HepG2 (cell line): ENCODE measurements at regions not wholly inside any gene's neighbourhood (a gene's known extent, or its start where the extent isn't known, plus 50 kb on each side); places are given as distances from the start of the nearest gene placed in this dataset.

Source experiments
- ATAC-seq: fragments of 200-7000 bp; cut with Tn5 transposase; 3 replicates; pipeline ENCODE4 v1.9.1; 2020; ENCODE audit warnings: mild to moderate bottlenecking, moderate library complexity
- BruUV-seq: library from RNA; stranded (reverse); fragments of 400-500 nt; replicated peaks from 2 replicates; lab custom pipeline; 2021; lab: Mats Ljungman, UMichigan
- CTCF ChIA-PET: fragments of 300-600 bp; formaldehyde crosslinking; extraction: SDS; loops from one replicate; lab custom pipeline; 2021; ENCODE audit warnings: low total read pairs, inconsistent platforms, low intra/inter-chr PET ratio; lab: Yijun Ruan, JAX
- POLR2A ChIA-PET: fragments of 350-600 bp; sonication (Branson Sonifier 250); formaldehyde crosslinking; loops from one replicate; lab custom pipeline; 2020; ENCODE audit warnings: antibody characterized with exemption, inconsistent platforms; lab: Yijun Ruan, JAX
- DNase-seq: peaks from one replicate; pipeline ENCODE4 v3.0.0-alpha.2; 2015; ENCODE audit warnings: low spot score
- FAIRE-seq: peaks from 3 replicates; lab custom pipeline; 2011; peaks lifted over from hg19 to GRCh38; lab: Jason Lieb, UNC
- H2AFZ ChIP-seq: one replicate; pipeline ENCODE4 v1.6.1; 2011; ENCODE audit warnings: low read length, inconsistent platforms
- H3K27ac ChIP-seq: fragments of 300-600 bp; 3 replicates; pipeline ENCODE4 v1.8.0; 2011; ENCODE audit warnings: mixed run types, mild to moderate bottlenecking, mixed read lengths, low read length, inconsistent platforms; ENCODE audit not compliant: insufficient read depth; ENCODE audit errors: extremely low read length
- H3K27me3 ChIP-seq, 2 experiments: fragments of 200-600 bp in 1 of 2; 2 replicates in 1 of 2; 3 replicates in 1 of 2; pipeline versions ENCODE4 v1.6.0 to v1.8.0; 2011; ENCODE audit warnings: low read length in 2 of 2, mild to moderate bottlenecking in 2 of 2, moderate library complexity in 2 of 2, inconsistent platforms in 1 of 2; ENCODE audit not compliant: insufficient read depth in 2 of 2, control insufficient read depth in 1 of 2
- H3K36me3 ChIP-seq, 2 experiments: fragments of 200-600 bp in 1 of 2; replicated peaks in 1 of 2; 2 replicates in 1 of 2; 3 replicates in 1 of 2; pipeline versions ENCODE4 v1.5.1 to v1.8.0; 2011; ENCODE audit warnings: low read length in 2 of 2, inconsistent platforms in 1 of 2; ENCODE audit not compliant: insufficient read depth in 2 of 2, control insufficient read depth in 1 of 2
- H3K4me1 ChIP-seq: 2 replicates; pipeline ENCODE4 v1.5.1; 2012; ENCODE audit warnings: low read length, inconsistent platforms; ENCODE audit not compliant: insufficient read depth
- H3K4me2 ChIP-seq: 2 replicates; pipeline ENCODE4 v1.6.0; 2011; ENCODE audit warnings: low read depth, low read length, inconsistent platforms
- H3K4me3 ChIP-seq, 3 experiments: fragments of 200-600 bp in 1 of 3; sonication (generic), shearing (Covaris generic) in 1 of 3; replicated peaks in 1 of 3; 2 replicates each; pipeline ENCODE4 v1.5.1; 2011 to 2016; ENCODE audit warnings: low read length in 3 of 3, inconsistent platforms in 2 of 3, low read depth in 2 of 3, mild to moderate bottlenecking in 2 of 3, control low read depth in 1 of 3, mixed read lengths in 1 of 3; ENCODE audit not compliant: insufficient read depth in 1 of 3
- H3K79me2 ChIP-seq: one replicate; pipeline ENCODE4 v1.6.1; 2011; ENCODE audit warnings: low read length, inconsistent platforms; ENCODE audit not compliant: insufficient read depth
- H3K9ac ChIP-seq: 2 replicates; pipeline ENCODE4 v1.6.0; 2011; ENCODE audit warnings: mild to moderate bottlenecking, low read depth, low read length, inconsistent platforms; ENCODE audit not compliant: insufficient read depth
- H3K9me3 ChIP-seq: 2 replicates; pipeline ENCODE4 v1.5.1; 2012; ENCODE audit warnings: mild to moderate bottlenecking, low read length
- H4K20me1 ChIP-seq: 2 replicates; pipeline ENCODE4 v1.6.0; 2011; ENCODE audit warnings: inconsistent platforms, mild to moderate bottlenecking, low read length, moderate library complexity; ENCODE audit not compliant: insufficient read depth
- GATA4 ChIP-seq: sonication (generic); IDR thresholded peaks from 2 replicates; pipeline ENCODE4 v1.6.1; 2016; ENCODE audit warnings: antibody characterized with exemption, low read depth, borderline replicate concordance
- GRHL1 ChIP-seq: sonication (generic); formaldehyde crosslinking; conservative IDR thresholded peaks from 2 replicates; pipeline ENCODE4 v1.8.0; 2022; ENCODE audit warnings: missing genetic modification reagents
- JUND ChIP-seq: sonication (generic); formaldehyde crosslinking; IDR thresholded peaks from 2 replicates; pipeline ENCODE4 v1.8.0; 2022; ENCODE audit warnings: mild to moderate bottlenecking, missing genetic modification reagents
- MYPOP ChIP-seq: sonication (generic); formaldehyde crosslinking; IDR thresholded peaks from 2 replicates; pipeline ENCODE4 v1.8.1; 2023; ENCODE audit warnings: mild to moderate bottlenecking, moderate library complexity, missing genetic modification reagents
- NCOA2 ChIP-seq: sonication (generic); formaldehyde crosslinking; IDR thresholded peaks from 2 replicates; pipeline ENCODE4 v1.8.0; 2022; ENCODE audit warnings: inconsistent platforms
- PCBP2 ChIP-seq: fragments of 200-400 bp; formaldehyde crosslinking; optimal IDR thresholded peaks from 2 replicates; pipeline ENCODE3; 2018; ENCODE audit warnings: low read length, low read depth; ENCODE audit not compliant: poor library complexity, severe bottlenecking
- THAP8 ChIP-seq: sonication (generic); formaldehyde crosslinking; IDR thresholded peaks from 2 replicates; pipeline ENCODE4 v1.5.1; 2020; ENCODE audit warnings: missing genetic modification reagents, mild to moderate bottlenecking, borderline replicate concordance
- ZC3H4 ChIP-seq: sonication (generic); formaldehyde crosslinking; IDR thresholded peaks from 2 replicates; pipeline ENCODE4 v1.4.0; 2020; ENCODE audit warnings: missing genetic modification reagents, borderline replicate concordance
- ZFP1 ChIP-seq: IDR thresholded peaks from 2 replicates; pipeline ENCODE4 v1.6.1; 2016
- ZNF264 ChIP-seq: sonication (generic); formaldehyde crosslinking; IDR thresholded peaks from 2 replicates; pipeline ENCODE4 v1.4.0; 2020; ENCODE audit warnings: missing genetic modification reagents
- ZNF782 ChIP-seq: sonication (generic); formaldehyde crosslinking; IDR thresholded peaks from 2 replicates; pipeline ENCODE4 v1.4.0; 2020; ENCODE audit warnings: missing genetic modification reagents, mild to moderate bottlenecking, borderline replicate concordance
- WGBS: methylation state at CpG from one replicate; pipeline ENCODE4 v1.1.6; 2017; ENCODE audit warnings: low lambda C conversion rate; 5-methylcytosine and 5-hydroxymethylcytosine counted together
- in situ Hi-C: cut with HindIII; loops from 2 replicates; pipeline ENCODE4 v1.10.0; 2017; ENCODE audit warnings: low pct_unique_long_range_greater_than_20kb; ENCODE audit not compliant: extremely low pct_ligation_motif_present
- intact Hi-C: fragments of 100-400 bp; cut with micrococcal nuclease; formaldehyde crosslinking; loops from one replicate; pipeline ENCODE4 v1.10.0; 2022; ENCODE audit not compliant: unreplicated experiment
- TF ChIP-seq, protein P1 (sequence below): sonication (generic); formaldehyde crosslinking; IDR thresholded peaks from 2 replicates; pipeline ENCODE4 v1.4.0; 2020; ENCODE audit warnings: mild to moderate bottlenecking, missing genetic modification reagents, borderline replicate concordance
- TF ChIP-seq, protein P2 (sequence below): sonication (generic); formaldehyde crosslinking; conservative IDR thresholded peaks from 2 replicates; pipeline ENCODE4 v1.4.0; 2020; ENCODE audit warnings: mild to moderate bottlenecking, missing genetic modification reagents, moderate library complexity

DNA sequence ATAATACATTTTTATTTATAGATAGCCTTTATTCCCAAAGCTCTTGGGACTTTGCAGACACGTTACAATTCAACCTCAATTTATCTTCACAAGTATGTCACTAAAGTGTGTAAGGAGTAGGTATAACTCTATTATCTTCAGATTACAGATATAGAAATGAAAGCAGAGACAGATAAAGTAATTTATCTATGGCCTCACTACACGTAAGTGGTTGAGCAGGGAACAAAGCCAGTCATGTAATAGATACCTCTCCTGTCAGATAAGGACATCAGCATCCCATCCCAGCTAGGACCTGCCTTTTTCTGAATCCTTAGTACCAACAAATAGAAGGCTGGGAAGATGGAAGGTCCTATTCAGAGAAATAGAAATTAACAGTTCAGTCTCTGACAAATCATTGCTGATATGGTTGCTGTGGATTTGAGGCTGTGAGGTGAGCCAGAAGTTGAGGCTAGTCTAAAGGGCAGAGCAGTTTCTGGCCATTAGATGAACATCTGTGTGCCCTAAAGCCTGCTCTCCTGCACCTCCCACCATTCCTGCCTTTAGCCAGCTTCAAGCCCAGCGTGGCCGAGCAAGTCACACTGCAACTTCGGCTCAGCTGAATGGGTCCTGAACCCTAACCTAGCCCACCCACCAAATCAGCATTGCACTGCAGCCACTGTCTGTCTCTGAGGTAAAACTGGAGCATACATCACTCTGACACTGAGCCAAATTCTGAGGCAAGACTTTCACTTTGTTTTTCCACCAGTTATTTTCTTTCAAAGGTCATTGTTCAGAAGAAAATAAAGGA lies 71.1 kb upstream of the PLEKHA5 start (continued):
- TF ChIP-seq, protein P1, sequence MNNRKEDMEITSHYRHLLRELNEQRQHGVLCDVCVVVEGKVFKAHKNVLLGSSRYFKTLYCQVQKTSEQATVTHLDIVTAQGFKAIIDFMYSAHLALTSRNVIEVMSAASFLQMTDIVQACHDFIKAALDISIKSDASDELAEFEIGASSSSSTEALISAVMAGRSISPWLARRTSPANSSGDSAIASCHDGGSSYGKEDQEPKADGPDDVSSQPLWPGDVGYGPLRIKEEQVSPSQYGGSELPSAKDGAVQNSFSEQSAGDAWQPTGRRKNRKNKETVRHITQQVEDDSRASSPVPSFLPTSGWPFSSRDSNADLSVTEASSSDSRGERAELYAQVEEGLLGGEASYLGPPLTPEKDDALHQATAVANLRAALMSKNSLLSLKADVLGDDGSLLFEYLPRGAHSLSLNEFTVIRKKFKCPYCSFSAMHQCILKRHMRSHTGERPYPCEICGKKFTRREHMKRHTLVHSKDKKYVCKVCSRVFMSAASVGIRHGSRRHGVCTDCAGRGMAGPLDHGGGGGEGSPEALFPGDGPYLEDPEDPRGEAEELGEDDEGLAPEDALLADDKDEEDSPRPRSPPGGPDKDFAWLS (CRISPR knock-in tag): no peak
- no peak for TF ChIP-seq ZNF264 (CRISPR knock-in tag)
- TF ChIP-seq, protein P2, sequence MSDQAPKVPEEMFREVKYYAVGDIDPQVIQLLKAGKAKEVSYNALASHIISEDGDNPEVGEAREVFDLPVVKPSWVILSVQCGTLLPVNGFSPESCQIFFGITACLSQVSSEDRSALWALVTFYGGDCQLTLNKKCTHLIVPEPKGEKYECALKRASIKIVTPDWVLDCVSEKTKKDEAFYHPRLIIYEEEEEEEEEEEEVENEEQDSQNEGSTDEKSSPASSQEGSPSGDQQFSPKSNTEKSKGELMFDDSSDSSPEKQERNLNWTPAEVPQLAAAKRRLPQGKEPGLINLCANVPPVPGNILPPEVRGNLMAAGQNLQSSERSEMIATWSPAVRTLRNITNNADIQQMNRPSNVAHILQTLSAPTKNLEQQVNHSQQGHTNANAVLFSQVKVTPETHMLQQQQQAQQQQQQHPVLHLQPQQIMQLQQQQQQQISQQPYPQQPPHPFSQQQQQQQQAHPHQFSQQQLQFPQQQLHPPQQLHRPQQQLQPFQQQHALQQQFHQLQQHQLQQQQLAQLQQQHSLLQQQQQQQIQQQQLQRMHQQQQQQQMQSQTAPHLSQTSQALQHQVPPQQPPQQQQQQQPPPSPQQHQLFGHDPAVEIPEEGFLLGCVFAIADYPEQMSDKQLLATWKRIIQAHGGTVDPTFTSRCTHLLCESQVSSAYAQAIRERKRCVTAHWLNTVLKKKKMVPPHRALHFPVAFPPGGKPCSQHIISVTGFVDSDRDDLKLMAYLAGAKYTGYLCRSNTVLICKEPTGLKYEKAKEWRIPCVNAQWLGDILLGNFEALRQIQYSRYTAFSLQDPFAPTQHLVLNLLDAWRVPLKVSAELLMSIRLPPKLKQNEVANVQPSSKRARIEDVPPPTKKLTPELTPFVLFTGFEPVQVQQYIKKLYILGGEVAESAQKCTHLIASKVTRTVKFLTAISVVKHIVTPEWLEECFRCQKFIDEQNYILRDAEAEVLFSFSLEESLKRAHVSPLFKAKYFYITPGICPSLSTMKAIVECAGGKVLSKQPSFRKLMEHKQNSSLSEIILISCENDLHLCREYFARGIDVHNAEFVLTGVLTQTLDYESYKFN (CRISPR knock-in tag): 0 out of 2 replicates have a peak, but pooled peaks have one; percentile 14
- peak; percentile 55; the same call in 1 of the 2 replicates for TF ChIP-seq ZNF782 (CRISPR knock-in tag)

- in situ Hi-C loops (no loop called here), intact Hi-C loops (loop anchor here (1.0 kb wide), 1 partner anchor 66 kb away; no protein-coding TSS in a partner anchor)
- BruUV-seq: no TSS peak
- Histone ChIP-seq H3K27me3 (no peaks in the 10 kb centered on the region; a peak in 1 of 5 replicates), H3K4me2 (no peak overlapping the region), H2AFZ (no peak overlapping the region), H4K20me1 (no peaks in the 10 kb centered on the region), H3K36me3 (no peaks in the 10 kb centered on the region), H3K4me3 (no peak overlapping the region), H3K9ac (0 out of 2 replicates have a peak overlapping the region, but pooled peaks have one; percentile 41), H3K27ac (no peak overlapping the region), H3K79me2 (no peaks in the 10 kb centered on the region), H3K9me3 (no peaks in the 10 kb centered on the region), H3K4me1 (peaks cover 36% of the 10 kb centered on the region)
- ATAC-seq (no peak), DNase-seq (no peak), FAIRE-seq (no peak)
- WGBS: 41% methylated on average over 2 of the region's 2 CpGs
- ChIA-PET POLR2A (no interaction called here), CTCF (no interaction called here)
- no peak for TF ChIP-seq NCOA2 (CRISPR knock-in tag)
- TF ChIP-seq GRHL1: no peak
- no peak for TF ChIP-seq PCBP2
- TF ChIP-seq THAP8 (CRISPR knock-in tag): no peak
- TF ChIP-seq JUND (CRISPR knock-in tag): no peak
- no peak for TF ChIP-seq MYPOP (CRISPR knock-in tag)
- no peak for TF ChIP-seq ZC3H4
- TF ChIP-seq ZFP1 (CRISPR knock-in tag): no peak
- TF ChIP-seq GATA4: no peak
These were observed 64.8 kb upstream of the PLEKHA5 start for GRCh38 chr12:19064713-19065112.
